ENCODE measurements at regions not wholly inside any gene's neighbourhood (a gene's known extent, or its start where the extent isn't known, plus 50 kb on each side); places are given as distances from the start of the nearest gene placed in this dataset.

DNA sequence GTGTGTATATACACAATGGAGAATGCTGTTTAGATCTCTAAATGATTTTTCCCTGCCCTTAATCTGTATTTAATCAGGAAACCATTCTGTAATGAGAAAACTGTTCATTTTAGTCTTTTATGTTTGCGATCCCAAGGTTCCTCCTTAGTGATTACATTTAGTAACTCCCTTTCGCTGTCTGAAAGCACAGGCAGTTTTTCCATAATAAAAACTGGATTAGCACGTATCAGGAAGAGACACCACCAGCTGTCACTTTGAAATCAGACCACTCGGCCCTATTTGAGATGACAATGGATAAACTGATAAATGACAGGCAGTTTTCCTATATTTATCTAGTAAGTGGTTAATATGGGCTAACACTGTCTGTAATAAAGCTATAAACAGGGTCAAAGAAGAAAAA lies 370.9 kb downstream of the NR4A2 start:
- H3K4me3 ChIP-seq (ENCODE audit: low read depth, low read length) = no peak overlapping the region
- H3K36me3 ChIP-seq (ENCODE audit: control insufficient read depth, insufficient read depth, low read length) = no peaks in the 10 kb centered on the region
- no peaks in the 10 kb centered on the region for H3K27me3 ChIP-seq (ENCODE audit: control insufficient read depth, insufficient read depth, low read length)
- TF ChIP-seq, protein P1, sequence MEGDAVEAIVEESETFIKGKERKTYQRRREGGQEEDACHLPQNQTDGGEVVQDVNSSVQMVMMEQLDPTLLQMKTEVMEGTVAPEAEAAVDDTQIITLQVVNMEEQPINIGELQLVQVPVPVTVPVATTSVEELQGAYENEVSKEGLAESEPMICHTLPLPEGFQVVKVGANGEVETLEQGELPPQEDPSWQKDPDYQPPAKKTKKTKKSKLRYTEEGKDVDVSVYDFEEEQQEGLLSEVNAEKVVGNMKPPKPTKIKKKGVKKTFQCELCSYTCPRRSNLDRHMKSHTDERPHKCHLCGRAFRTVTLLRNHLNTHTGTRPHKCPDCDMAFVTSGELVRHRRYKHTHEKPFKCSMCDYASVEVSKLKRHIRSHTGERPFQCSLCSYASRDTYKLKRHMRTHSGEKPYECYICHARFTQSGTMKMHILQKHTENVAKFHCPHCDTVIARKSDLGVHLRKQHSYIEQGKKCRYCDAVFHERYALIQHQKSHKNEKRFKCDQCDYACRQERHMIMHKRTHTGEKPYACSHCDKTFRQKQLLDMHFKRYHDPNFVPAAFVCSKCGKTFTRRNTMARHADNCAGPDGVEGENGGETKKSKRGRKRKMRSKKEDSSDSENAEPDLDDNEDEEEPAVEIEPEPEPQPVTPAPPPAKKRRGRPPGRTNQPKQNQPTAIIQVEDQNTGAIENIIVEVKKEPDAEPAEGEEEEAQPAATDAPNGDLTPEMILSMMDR (IDR thresholded peaks at IDR 0.05; ENCODE audit: insufficient read depth, low read length, poor library complexity, severe bottlenecking) = no peak
- no peak for DNase-seq (ENCODE audit: low read depth)

DNA sequence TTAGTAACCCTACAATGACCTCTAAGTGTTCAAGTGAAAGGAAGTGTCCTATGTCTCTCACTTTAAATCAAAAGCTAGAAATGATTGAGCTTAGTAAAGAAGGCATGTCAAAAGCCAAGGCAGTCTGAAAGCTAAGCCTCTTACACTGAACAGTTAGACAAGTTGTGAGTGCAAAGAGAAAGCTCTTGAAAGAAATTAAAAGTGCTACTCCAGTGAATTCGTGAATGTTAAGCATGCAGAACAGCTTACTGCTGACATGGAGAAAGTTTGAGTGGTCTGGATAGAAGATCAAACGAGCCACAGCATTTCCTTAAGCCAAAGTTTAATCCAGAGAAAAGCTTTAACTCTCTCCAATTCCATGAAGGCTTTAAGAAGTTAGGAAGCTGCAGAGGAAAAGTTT lies 373.7 kb downstream of the NR4A2 start:
- no peak for DNase-seq (ENCODE audit: low read depth)
- Histone ChIP-seq H3K4me3 (ENCODE audit: low read depth, low read length) (no peak overlapping the region), H3K36me3 (ENCODE audit: control insufficient read depth, insufficient read depth, low read length) (no peaks in the 10 kb centered on the region), H3K27me3 (ENCODE audit: control insufficient read depth, insufficient read depth, low read length) (no peaks in the 10 kb centered on the region)
- TF ChIP-seq, protein P1 (IDR thresholded peaks at IDR 0.05; ENCODE audit: insufficient read depth, low read length, poor library complexity, severe bottlenecking) = no peak

DNA sequence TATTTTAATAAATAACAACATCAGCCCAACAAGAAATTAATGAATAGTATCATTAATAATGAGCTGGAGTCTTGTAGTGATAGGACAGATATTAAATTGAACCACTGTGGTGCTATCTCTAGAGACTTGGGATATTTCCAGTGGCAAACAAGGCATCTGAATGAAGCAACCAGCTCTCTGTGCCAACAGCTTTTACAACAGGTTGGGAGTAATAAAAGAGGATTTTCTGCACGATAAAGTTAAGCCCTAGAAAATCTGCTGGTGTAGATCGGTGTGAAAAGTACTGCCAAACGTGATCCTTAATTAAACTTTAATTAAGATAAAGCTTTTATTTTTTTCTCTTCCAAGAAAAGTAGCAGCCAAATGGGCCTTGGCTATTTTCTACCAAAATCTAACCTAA lies 385.5 kb downstream of the NR4A2 start:
- TF ChIP-seq, protein P1 (IDR thresholded peaks at IDR 0.05; ENCODE audit: insufficient read depth, low read length, poor library complexity, severe bottlenecking) = no peak
- Histone ChIP-seq H3K4me3 (ENCODE audit: low read depth, low read length) (no peak overlapping the region), H3K36me3 (ENCODE audit: control insufficient read depth, insufficient read depth, low read length) (no peaks in the 10 kb centered on the region), H3K27me3 (ENCODE audit: control insufficient read depth, insufficient read depth, low read length) (no peaks in the 10 kb centered on the region)
- no peak for DNase-seq (ENCODE audit: low read depth)

DNA sequence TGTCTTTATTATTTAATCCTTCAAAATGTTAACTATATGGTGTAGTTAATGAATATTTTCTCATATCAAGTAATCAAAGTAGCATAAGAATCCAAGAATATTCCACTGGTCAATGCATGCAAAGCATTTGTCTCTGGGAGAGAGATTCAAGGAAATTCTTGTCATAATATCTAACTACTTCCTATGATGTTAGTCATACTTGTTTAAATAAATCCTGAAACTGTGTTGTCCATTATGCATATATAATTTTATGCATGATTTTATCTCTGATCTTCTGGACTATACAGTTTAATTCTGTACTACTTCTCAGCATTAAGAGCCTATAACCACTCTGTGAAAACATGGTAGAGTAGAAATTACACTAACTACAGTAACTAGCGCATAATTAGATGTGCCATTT lies 388.3 kb downstream of the NR4A2 start:
- Histone ChIP-seq H3K36me3 (ENCODE audit: control insufficient read depth, insufficient read depth, low read length) (no peaks in the 10 kb centered on the region), H3K27me3 (ENCODE audit: control insufficient read depth, insufficient read depth, low read length) (no peaks in the 10 kb centered on the region), H3K4me3 (ENCODE audit: low read depth, low read length) (no peak overlapping the region)
- no peak for DNase-seq (ENCODE audit: low read depth)
- TF ChIP-seq, protein P1 (IDR thresholded peaks at IDR 0.05; ENCODE audit: insufficient read depth, low read length, poor library complexity, severe bottlenecking) = no peak

DNA sequence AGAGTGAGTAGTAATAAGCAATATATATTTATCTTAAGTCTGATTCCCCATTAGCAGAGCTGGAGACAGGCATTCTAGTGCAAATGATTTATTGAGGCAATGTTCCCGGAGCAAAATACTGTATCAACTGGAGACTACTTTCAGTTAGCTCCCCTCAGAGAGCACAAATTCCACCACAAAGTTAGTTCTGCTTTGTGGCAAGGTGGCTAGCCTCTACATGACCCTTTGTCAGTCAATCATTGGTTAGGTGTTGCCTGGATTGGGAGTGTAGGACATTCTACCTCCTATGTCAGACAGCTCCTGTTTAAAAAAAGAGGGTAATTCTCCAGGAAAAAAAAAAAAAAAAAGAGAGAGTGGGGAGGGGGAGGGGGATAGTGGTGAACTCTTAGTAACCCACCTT lies 402.2 kb downstream of the NR4A2 start:
- DNase-seq (ENCODE audit: low read depth) = no peak
- no peaks in the 10 kb centered on the region for H3K36me3 ChIP-seq (ENCODE audit: control insufficient read depth, insufficient read depth, low read length)
- H3K4me3 ChIP-seq (ENCODE audit: low read depth, low read length) = no peak overlapping the region
- TF ChIP-seq, protein P1 (IDR thresholded peaks at IDR 0.05; ENCODE audit: insufficient read depth, low read length, poor library complexity, severe bottlenecking) = no peak
- H3K27me3 ChIP-seq (ENCODE audit: control insufficient read depth, insufficient read depth, low read length) = no peaks in the 10 kb centered on the region

DNA sequence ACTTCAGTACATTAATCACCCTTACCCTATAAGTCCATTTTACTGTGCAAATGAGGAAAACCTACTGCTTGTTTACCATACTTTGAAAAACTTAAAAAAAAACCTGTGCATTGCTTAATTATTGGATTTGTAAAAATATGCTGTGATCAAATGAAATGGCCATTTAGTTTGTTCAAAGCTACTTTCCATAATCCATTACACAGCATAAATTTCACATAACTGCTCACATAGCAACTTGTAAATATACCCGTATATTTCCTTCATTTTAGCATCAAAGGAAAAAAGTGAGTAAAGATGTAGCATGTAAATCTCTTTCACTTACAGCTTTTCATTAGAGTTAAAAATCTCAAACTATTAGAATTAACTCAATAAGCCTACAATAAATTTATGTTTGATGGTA lies 415.1 kb downstream of the NR4A2 start:
- H3K4me3 ChIP-seq (ENCODE audit: low read depth, low read length) = no peak overlapping the region
- H3K36me3 ChIP-seq (ENCODE audit: control insufficient read depth, insufficient read depth, low read length) = no peaks in the 10 kb centered on the region
- TF ChIP-seq, protein P1 (IDR thresholded peaks at IDR 0.05; ENCODE audit: insufficient read depth, low read length, poor library complexity, severe bottlenecking) = no peak
- H3K27me3 ChIP-seq (ENCODE audit: control insufficient read depth, insufficient read depth, low read length) = no peaks in the 10 kb centered on the region
- no peak for DNase-seq (ENCODE audit: low read depth)
